Fibroblast of villous mesenchyme (primary cell): ENCODE measurements at regions not wholly inside any gene's neighbourhood (a gene's known extent, or its start where the extent isn't known, plus 50 kb on each side); places are given as distances from the start of the nearest gene placed in this dataset.

Source experiments
- DNase-seq: peaks from one replicate; pipeline ENCODE4 v3.0.0-alpha.2; 2010; ENCODE audit warnings: low read depth
- H3K4me3 ChIP-seq: 2 replicates; pipeline ENCODE4 v1.5.1; 2011; ENCODE audit warnings: low read depth, mild to moderate bottlenecking, low read length
- CTCF ChIP-seq: IDR thresholded peaks from 2 replicates; pipeline ENCODE4 v1.5.1; 2012; ENCODE audit warnings: low read depth, mild to moderate bottlenecking, low read length; ENCODE audit not compliant: insufficient read depth

GRCh38 chr2:8088810-8089209 is 593.0 kb upstream of the ID2 start:
- DNase-seq = no peak
- no peak overlapping the region for H3K4me3 ChIP-seq
- TF ChIP-seq CTCF = no peak

GRCh38 chr2:8089596-8089995 is 592.3 kb upstream of the ID2 start:
- H3K4me3 ChIP-seq = no peak overlapping the region
- DNase-seq = peak; percentile 61
- no peak for TF ChIP-seq CTCF

GRCh38 chr2:8090748-8091700 is 590.8 kb upstream of the ID2 start:
- TF ChIP-seq CTCF = no peak
- H3K4me3 ChIP-seq = no peak overlapping the region
- DNase-seq = peak; percentile 86

GRCh38 chr2:8094526-8094925 is 587.3 kb upstream of the ID2 start:
- H3K4me3 ChIP-seq = no peak overlapping the region

GRCh38 chr2:8095978-8096377 is 585.9 kb upstream of the ID2 start:
- DNase-seq = no peak
- no peak for TF ChIP-seq CTCF
- H3K4me3 ChIP-seq = no peak overlapping the region

More at GRCh38 chr2:8094526-8094925, 587.3 kb upstream of the ID2 start:
- TF ChIP-seq CTCF = no peak
- DNase-seq = no peak

GRCh38 chr2:8096484-8096883 is 585.4 kb upstream of the ID2 start:
- no peak for TF ChIP-seq CTCF
- no peak overlapping the region for H3K4me3 ChIP-seq
- no peak for DNase-seq
